Loucy (cell line): ENCODE measurements at regions not wholly inside any gene's neighbourhood (a gene's known extent, or its start where the extent isn't known, plus 50 kb on each side); places are given as distances from the start of the nearest gene placed in this dataset.

Experiments used
- H2AFZ ChIP-seq: fragments of 200-600 bp; sonication (generic); 2 replicates; pipeline ENCODE4 v1.6.0; 2016; ENCODE audit warnings: antibody characterized with exemption, mild to moderate bottlenecking, low read length, moderate library complexity
- H3F3A ChIP-seq: fragments of 200-600 bp; 2 replicates; pipeline ENCODE4 v1.6.0; 2016; ENCODE audit warnings: antibody characterized with exemption, low read depth, mild to moderate bottlenecking
- H3K27me3 ChIP-seq: fragments of 200-600 bp; sonication (generic); 2 replicates; pipeline ENCODE4 v1.6.1; 2014; ENCODE audit warnings: low read length, mild to moderate bottlenecking; ENCODE audit not compliant: insufficient read depth, poor library complexity, severe bottlenecking
- H3K36me3 ChIP-seq: fragments of 200-600 bp; sonication (generic); 2 replicates; pipeline ENCODE4 v1.6.1; 2016; ENCODE audit warnings: low read length; ENCODE audit not compliant: insufficient read depth
- H3K4me1 ChIP-seq: fragments of 200-600 bp; sonication (generic); 2 replicates; pipeline ENCODE4 v1.5.1; 2014; ENCODE audit warnings: low read length, mild to moderate bottlenecking; ENCODE audit not compliant: insufficient read depth, poor library complexity, severe bottlenecking
- H3K4me2 ChIP-seq: fragments of 200-600 bp; sonication (generic); 2 replicates; pipeline ENCODE4 v1.6.0; 2014; ENCODE audit warnings: antibody characterized with exemption, low read length, low read depth, mild to moderate bottlenecking; ENCODE audit not compliant: poor library complexity, severe bottlenecking
- H3K4me3 ChIP-seq: fragments of 200-600 bp; sonication (generic); 2 replicates; pipeline ENCODE4 v1.5.1; 2014; ENCODE audit warnings: low read length, mild to moderate bottlenecking, mixed read lengths; ENCODE audit not compliant: poor library complexity, severe bottlenecking
- H3K79me2 ChIP-seq: fragments of 200-600 bp; sonication (generic); 2 replicates; pipeline ENCODE4 v1.6.1; 2014; ENCODE audit warnings: low read length; ENCODE audit not compliant: insufficient read depth
- H3K9ac ChIP-seq: fragments of 200-600 bp; sonication (generic); 2 replicates; pipeline ENCODE4 v1.6.0; 2014; ENCODE audit warnings: mild to moderate bottlenecking, low read depth, low read length, moderate library complexity; ENCODE audit not compliant: poor library complexity, severe bottlenecking
- H3K9me2 ChIP-seq: fragments of 200-600 bp; sonication (generic); replicated peaks from 2 replicates; pipeline ENCODE4 v1.6.1; 2016; ENCODE audit warnings: low read depth, low read length, mixed read lengths
- H3K9me3 ChIP-seq: fragments of 200-600 bp; sonication (generic); 2 replicates; pipeline ENCODE4 v1.6.1; 2014; ENCODE audit warnings: mild to moderate bottlenecking, antibody characterized with exemption, low read length, low read depth; ENCODE audit not compliant: insufficient read depth
- H4K20me1 ChIP-seq: fragments of 200-600 bp; sonication (generic); 2 replicates; pipeline ENCODE4 v1.6.0; 2014; ENCODE audit warnings: antibody characterized with exemption, low read length, mild to moderate bottlenecking; ENCODE audit not compliant: insufficient read depth, poor library complexity, severe bottlenecking
- EZH2phosphoT487 ChIP-seq: fragments of 200-600 bp; IDR thresholded peaks from 2 replicates; pipeline ENCODE4 v1.6.1; 2018; ENCODE audit warnings: antibody characterized with exemption, mild to moderate bottlenecking, moderate library complexity, borderline replicate concordance
- TF ChIP-seq, protein P1 (sequence below): fragments of 200-600 bp; sonication (generic); conservative IDR thresholded peaks from 2 replicates; pipeline ENCODE4 v1.5.1; 2014; ENCODE audit warnings: mild to moderate bottlenecking, antibody characterized with exemption, low read length

DNA sequence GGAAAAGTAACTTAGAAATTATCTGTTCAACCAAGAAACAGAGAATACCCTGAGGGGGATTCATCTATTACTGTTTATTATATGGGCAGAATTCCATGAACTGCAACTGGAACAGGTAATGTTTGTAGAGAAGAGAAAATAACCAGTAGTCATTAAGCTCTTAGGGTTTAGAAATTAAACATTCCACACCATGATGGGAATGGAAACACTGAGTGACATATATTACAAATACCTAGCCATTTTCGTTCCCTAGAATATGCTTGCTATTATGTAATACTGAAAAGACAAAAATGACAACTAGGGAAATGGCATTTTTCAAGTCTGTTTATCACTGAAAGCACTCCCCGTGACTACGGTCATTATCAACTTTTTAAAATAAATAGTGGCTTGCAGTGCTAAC, 1007.4 kb downstream of the GATA3 start:
- H3K9me2 ChIP-seq = no peaks in the 10 kb centered on the region
- H3K4me1 ChIP-seq = peaks cover 6% of the 10 kb centered on the region
- no peaks in the 10 kb centered on the region for H3K9me3 ChIP-seq
- no peak overlapping the region for H3K4me2 ChIP-seq
- no peak overlapping the region for H3K9ac ChIP-seq
- H3K36me3 ChIP-seq = no peaks in the 10 kb centered on the region
- H3K4me3 ChIP-seq = no peak overlapping the region
- no peaks in the 10 kb centered on the region for H3K79me2 ChIP-seq
- TF ChIP-seq, protein P1, sequence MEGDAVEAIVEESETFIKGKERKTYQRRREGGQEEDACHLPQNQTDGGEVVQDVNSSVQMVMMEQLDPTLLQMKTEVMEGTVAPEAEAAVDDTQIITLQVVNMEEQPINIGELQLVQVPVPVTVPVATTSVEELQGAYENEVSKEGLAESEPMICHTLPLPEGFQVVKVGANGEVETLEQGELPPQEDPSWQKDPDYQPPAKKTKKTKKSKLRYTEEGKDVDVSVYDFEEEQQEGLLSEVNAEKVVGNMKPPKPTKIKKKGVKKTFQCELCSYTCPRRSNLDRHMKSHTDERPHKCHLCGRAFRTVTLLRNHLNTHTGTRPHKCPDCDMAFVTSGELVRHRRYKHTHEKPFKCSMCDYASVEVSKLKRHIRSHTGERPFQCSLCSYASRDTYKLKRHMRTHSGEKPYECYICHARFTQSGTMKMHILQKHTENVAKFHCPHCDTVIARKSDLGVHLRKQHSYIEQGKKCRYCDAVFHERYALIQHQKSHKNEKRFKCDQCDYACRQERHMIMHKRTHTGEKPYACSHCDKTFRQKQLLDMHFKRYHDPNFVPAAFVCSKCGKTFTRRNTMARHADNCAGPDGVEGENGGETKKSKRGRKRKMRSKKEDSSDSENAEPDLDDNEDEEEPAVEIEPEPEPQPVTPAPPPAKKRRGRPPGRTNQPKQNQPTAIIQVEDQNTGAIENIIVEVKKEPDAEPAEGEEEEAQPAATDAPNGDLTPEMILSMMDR = no peak
- TF ChIP-seq EZH2phosphoT487 = no peak
- H2AFZ ChIP-seq = no peak overlapping the region
- H3F3A ChIP-seq = no peaks in the 10 kb centered on the region
- no peaks in the 10 kb centered on the region for H4K20me1 ChIP-seq
- H3K27me3 ChIP-seq = no peaks in the 10 kb centered on the region

DNA sequence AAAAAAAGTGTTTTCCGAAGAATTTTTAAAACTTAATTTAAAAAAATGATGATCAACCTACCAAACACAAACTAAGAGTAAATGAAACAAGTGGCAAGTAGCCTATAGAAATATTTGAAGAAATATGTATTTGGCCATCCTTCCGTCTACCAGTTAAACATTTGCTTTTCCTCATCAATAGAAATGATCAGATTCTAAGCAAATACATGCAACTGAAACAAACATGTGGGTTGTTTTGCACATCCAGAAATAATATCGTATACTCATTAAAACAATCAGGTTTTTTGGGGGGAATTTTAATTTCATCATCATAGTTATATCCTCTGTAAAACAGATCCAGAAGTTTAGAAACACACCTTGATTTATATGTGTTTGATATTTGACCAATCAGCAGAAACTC, 1011.7 kb downstream of the GATA3 start:
- no peak for TF ChIP-seq EZH2phosphoT487
- TF ChIP-seq, protein P1 = no peak
- no peak overlapping the region for H3K4me2 ChIP-seq
- no peaks in the 10 kb centered on the region for H3F3A ChIP-seq
- no peaks in the 10 kb centered on the region for H3K4me1 ChIP-seq
- no peaks in the 10 kb centered on the region for H3K9me2 ChIP-seq
- H2AFZ ChIP-seq = no peak overlapping the region
- H3K79me2 ChIP-seq = no peaks in the 10 kb centered on the region
- no peak overlapping the region for H3K9ac ChIP-seq
- H4K20me1 ChIP-seq = no peaks in the 10 kb centered on the region
- H3K36me3 ChIP-seq = no peaks in the 10 kb centered on the region
- H3K4me3 ChIP-seq = no peak overlapping the region
- H3K27me3 ChIP-seq = no peaks in the 10 kb centered on the region
- no peaks in the 10 kb centered on the region for H3K9me3 ChIP-seq

DNA sequence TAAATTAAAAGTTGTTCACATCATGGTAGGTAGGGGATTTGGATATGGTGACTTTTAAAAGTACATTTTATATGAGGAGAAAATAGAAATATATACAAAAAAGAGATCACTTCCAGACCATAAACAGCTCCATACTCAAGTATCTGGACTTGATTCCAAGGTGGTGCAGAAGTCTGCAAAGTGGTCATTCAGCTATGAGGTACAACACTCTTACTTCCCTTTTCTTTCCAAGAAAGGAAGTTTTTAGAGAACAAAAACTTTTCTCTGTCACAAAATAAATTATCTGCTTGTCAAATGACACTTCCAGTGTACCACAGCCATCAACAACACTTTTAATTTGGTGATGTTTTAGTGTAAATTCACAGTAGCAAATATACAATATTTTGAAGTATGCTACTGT, 1013.5 kb downstream of the GATA3 start:
- Histone ChIP-seq H3K4me1 (no peaks in the 10 kb centered on the region), H4K20me1 (no peaks in the 10 kb centered on the region), H3K9me2 (no peaks in the 10 kb centered on the region), H3K36me3 (no peaks in the 10 kb centered on the region), H3K79me2 (no peaks in the 10 kb centered on the region), H3K4me3 (no peak overlapping the region), H2AFZ (no peak overlapping the region), H3K4me2 (no peak overlapping the region), H3F3A (no peaks in the 10 kb centered on the region), H3K27me3 (no peaks in the 10 kb centered on the region), H3K9ac (no peak overlapping the region), H3K9me3 (no peaks in the 10 kb centered on the region)
- TF ChIP-seq, protein P1 = no peak
